Esophagus mucosa (tissue), 1 donor: ENCODE measurements at regions not wholly inside any gene's neighbourhood (a gene's known extent, or its start where the extent isn't known, plus 50 kb on each side); places are given as distances from the start of the nearest gene placed in this dataset.

ENCODE experiments used
- ATAC-seq: fragments of 200-7000 bp; cut with Tn5 transposase; one replicate; pipeline ENCODE4 v1.9.1; 2020
- donor health status: DM: yes; HTN: yes; CAD: no.

GRCh38 chr5:77948476-77948875 is 172.3 kb upstream of the TBCA start:
- no peak for ATAC-seq

GRCh38 chr5:77947041-77947428 is 170.9 kb upstream of the TBCA start:
- no peak for ATAC-seq

GRCh38 chr5:77946381-77947040 is 170.4 kb upstream of the TBCA start:
- ATAC-seq: no peak

- no peak for ATAC-seq
These were observed 169.7 kb upstream of the TBCA start for GRCh38 chr5:77945874-77946273.

GRCh38 chr5:77944757-77945340 is 168.7 kb upstream of the TBCA start:
- no peak for ATAC-seq

GRCh38 chr5:77943851-77944250 is 167.7 kb upstream of the TBCA start:
- no peak for ATAC-seq

GRCh38 chr5:77942578-77943239 is 166.6 kb upstream of the TBCA start:
- ATAC-seq: no peak

- no peak for ATAC-seq
These were observed 161.1 kb upstream of the TBCA start for GRCh38 chr5:77937015-77937908.

- no peak for ATAC-seq
These were observed 160.2 kb upstream of the TBCA start for GRCh38 chr5:77936365-77936693.

- no peak for ATAC-seq
These were observed 159.6 kb upstream of the TBCA start for GRCh38 chr5:77935506-77936364.

- no peak for ATAC-seq
These were observed 152.7 kb upstream of the TBCA start for GRCh38 chr5:77928776-77929300.

- ATAC-seq: no peak
These were observed 150.2 kb upstream of the TBCA start for GRCh38 chr5:77926337-77926736.

GRCh38 chr5:77925503-77925902 is 149.4 kb upstream of the TBCA start:
- ATAC-seq: no peak

- no peak for ATAC-seq
These were observed 147.9 kb upstream of the TBCA start for GRCh38 chr5:77924081-77924480.

GRCh38 chr5:77923666-77924065 is 147.5 kb upstream of the TBCA start:
- no peak for ATAC-seq

GRCh38 chr5:77921094-77921768 is 145.1 kb upstream of the TBCA start:
- no peak for ATAC-seq

GRCh38 chr5:77920359-77921058 is 144.4 kb upstream of the TBCA start:
- no peak for ATAC-seq

- ATAC-seq: no peak
These were observed 139.2 kb upstream of the TBCA start for GRCh38 chr5:77915346-77915745.

GRCh38 chr5:77912721-77913120 is 136.6 kb upstream of the TBCA start:
- ATAC-seq: no peak

GRCh38 chr5:77910602-77911188 is 134.6 kb upstream of the TBCA start:
- ATAC-seq: no peak
